AG04450 (cell line): ENCODE measurements at regions not wholly inside any gene's neighbourhood (a gene's known extent, or its start where the extent isn't known, plus 50 kb on each side); places are given as distances from the start of the nearest gene placed in this dataset.

Experiments
- CTCF ChIA-PET: fragments of 300-600, 350-600 bp; formaldehyde crosslinking; extraction: SDS; loops from one replicate; lab custom pipeline; 2022; ENCODE audit warnings: antibody characterized with exemption, inconsistent platforms; lab: Charles Lee
- POLR2A ChIA-PET: fragments of 350-600 bp; formaldehyde crosslinking; extraction: SDS; loops from one replicate; lab custom pipeline; 2021; ENCODE audit warnings: antibody characterized with exemption, inconsistent platforms; lab: Yijun Ruan, JAX
- DNase-seq: peaks from one replicate; pipeline ENCODE4 v3.0.0-alpha.2; 2011; ENCODE audit warnings: low read depth, low spot score
- H3K27ac ChIP-seq: one replicate; pipeline ENCODE4 v1.5.1; 2012; ENCODE audit warnings: low read depth, low read length, control low read depth
- H3K27me3 ChIP-seq: one replicate; pipeline ENCODE4 v1.6.0; 2012; ENCODE audit warnings: low read length; ENCODE audit not compliant: control insufficient read depth, insufficient read depth
- H3K4me3 ChIP-seq: 2 replicates; pipeline ENCODE4 v1.5.1; 2011; ENCODE audit warnings: mild to moderate bottlenecking, low read depth, low read length, control low read depth
- H3K9me3 ChIP-seq: 2 replicates; pipeline ENCODE4 v1.5.1; 2012; ENCODE audit warnings: low read length; ENCODE audit not compliant: control insufficient read depth, insufficient read depth
- TF ChIP-seq, protein P1 (sequence below): IDR thresholded peaks from 2 replicates; pipeline ENCODE4 v1.5.1; 2011; ENCODE audit warnings: low read depth, low read length, control low read depth, inconsistent platforms

DNA sequence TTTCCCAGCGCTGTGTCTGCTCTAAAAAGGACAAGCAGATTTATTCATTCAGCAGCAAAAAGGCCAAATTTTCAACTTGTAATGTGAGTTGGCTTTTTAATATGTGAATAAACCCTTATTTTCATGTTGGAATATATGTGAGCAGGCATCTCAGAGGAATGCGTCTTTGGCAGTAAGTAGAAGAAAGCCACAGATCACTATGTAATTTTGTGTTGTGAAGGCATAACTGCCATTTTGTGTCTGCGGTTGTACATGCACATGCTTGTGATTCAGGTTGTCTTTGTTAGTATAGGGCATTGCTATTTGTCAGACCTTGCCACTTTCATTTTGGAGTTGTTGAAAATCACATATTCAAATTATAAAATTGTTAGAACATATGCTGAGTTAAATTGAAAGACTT is 398.8 kb upstream of the RGS6 start:
- DNase-seq, result no peak
- POLR2A ChIA-PET, result no interaction called here
- no peak overlapping the region for H3K27ac ChIP-seq

GRCh38 chr14:71533800-71534199 is 398.4 kb upstream of the RGS6 start:
- TF ChIP-seq, protein P1, sequence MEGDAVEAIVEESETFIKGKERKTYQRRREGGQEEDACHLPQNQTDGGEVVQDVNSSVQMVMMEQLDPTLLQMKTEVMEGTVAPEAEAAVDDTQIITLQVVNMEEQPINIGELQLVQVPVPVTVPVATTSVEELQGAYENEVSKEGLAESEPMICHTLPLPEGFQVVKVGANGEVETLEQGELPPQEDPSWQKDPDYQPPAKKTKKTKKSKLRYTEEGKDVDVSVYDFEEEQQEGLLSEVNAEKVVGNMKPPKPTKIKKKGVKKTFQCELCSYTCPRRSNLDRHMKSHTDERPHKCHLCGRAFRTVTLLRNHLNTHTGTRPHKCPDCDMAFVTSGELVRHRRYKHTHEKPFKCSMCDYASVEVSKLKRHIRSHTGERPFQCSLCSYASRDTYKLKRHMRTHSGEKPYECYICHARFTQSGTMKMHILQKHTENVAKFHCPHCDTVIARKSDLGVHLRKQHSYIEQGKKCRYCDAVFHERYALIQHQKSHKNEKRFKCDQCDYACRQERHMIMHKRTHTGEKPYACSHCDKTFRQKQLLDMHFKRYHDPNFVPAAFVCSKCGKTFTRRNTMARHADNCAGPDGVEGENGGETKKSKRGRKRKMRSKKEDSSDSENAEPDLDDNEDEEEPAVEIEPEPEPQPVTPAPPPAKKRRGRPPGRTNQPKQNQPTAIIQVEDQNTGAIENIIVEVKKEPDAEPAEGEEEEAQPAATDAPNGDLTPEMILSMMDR, result no peak
- CTCF ChIA-PET, result no interaction called here
- H3K4me3 ChIP-seq, result no peak overlapping the region
- H3K27me3 ChIP-seq, result no peaks in the 10 kb centered on the region
- H3K9me3 ChIP-seq, result no peaks in the 10 kb centered on the region
- no peak overlapping the region for H3K27ac ChIP-seq
- POLR2A ChIA-PET, result no interaction called here
- DNase-seq, result no peak

More for the DNA sequence above, 398.8 kb upstream of the RGS6 start:
- TF ChIP-seq, protein P1, result no peak
- Histone ChIP-seq H3K4me3 (no peak overlapping the region), H3K9me3 (no peaks in the 10 kb centered on the region), H3K27me3 (no peaks in the 10 kb centered on the region)
- CTCF ChIA-PET, result no interaction called here

DNA sequence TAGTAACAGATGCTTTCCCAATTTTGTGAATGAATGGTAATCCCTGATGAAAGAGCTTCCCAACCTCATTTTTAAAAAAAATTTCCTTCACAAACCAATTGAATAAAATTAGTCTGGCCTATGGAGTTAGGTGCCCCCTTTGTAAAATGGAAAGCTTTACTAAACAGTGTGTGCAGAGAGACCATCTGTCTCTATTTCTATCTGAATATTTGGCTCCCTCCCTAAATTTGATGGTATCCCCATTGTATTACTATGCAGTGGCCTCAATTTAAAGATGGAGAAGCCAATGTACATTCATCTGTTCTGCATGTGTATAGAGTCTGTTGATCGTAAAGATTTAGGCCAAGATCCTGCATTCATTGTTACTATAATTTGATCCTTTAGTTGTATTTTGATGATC is 397.7 kb upstream of the RGS6 start:
- Histone ChIP-seq H3K9me3 (no peaks in the 10 kb centered on the region), H3K27me3 (no peaks in the 10 kb centered on the region), H3K4me3 (no peak overlapping the region), H3K27ac (no peak overlapping the region)
- no peak for DNase-seq
- CTCF ChIA-PET, result no interaction called here
- TF ChIP-seq, protein P1, result no peak
- POLR2A ChIA-PET, result no interaction called here

- no peak overlapping the region for H3K27ac ChIP-seq
- no peak overlapping the region for H3K4me3 ChIP-seq
- CTCF ChIA-PET, result interaction anchor here (0.6 to 1.4 kb wide), 2 partner anchors 10 to 130 kb away, joined by 3 to 4 read pairs; no protein-coding TSS in a partner anchor
- no peaks in the 10 kb centered on the region for H3K27me3 ChIP-seq
- no peak for DNase-seq
- POLR2A ChIA-PET, result interaction anchor here (0.5 to 1.3 kb wide), 5 partner anchors 15 to 215 kb away, joined by 3 to 9 read pairs (median 4); no protein-coding TSS in a partner anchor
- TF ChIP-seq, protein P1, result no peak
- H3K9me3 ChIP-seq, result no peaks in the 10 kb centered on the region
These were observed 396.1 kb upstream of the RGS6 start for GRCh38 chr14:71536015-71536740.
